HG02981 (cell line): ENCODE measurements at regions not wholly inside any gene's neighbourhood (a gene's known extent, or its start where the extent isn't known, plus 50 kb on each side); places are given as distances from the start of the nearest gene placed in this dataset.
"Not testable (repeated sequence)": the region's sequence is repeated elsewhere in the genome, so short reads cannot be mapped to it uniquely, and the experiment has no call there.

Experiments used
- ATAC-seq: cut with Tn5 transposase; IDR thresholded peaks from one replicate; pipeline ENCODE4 v1.9.1; 2021; ENCODE audit warnings: mild to moderate bottlenecking, moderate library complexity; ENCODE audit not compliant: unreplicated experiment

DNA sequence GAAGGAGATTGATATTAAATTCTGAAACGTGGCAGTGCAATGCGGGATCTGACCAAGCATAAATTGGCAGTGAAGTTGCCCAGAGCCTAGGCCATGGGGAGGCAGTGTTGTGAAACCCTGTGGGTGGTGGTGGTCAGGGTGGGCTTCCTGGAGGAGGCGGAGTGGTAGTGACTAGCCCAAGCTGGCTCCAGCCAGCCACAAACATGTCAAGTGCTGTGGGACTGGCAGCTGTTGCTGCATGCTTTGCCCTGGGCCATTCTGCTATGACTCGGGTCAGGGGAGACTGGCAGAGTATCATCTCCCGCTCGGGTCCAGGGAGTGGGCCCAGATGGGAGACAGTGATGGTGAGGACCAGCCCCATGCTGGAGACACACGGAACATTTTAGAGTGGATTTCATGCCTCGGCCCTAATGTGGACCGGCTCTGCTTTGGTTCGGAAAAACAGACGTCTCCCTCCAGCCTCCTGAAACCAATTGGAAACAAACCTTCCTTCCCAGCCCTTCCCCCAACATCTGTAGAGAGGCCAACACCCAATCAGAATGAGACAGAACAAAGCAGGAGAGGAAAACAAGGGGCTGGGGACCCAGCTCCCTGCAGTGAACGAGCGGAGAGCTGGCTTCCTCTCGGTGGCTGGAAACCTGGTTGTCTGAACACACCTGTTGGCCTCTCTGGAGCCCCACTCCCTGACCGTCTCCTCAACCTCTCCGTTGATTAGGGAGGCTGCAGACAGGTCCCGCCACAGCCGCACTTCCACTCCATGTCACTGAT is 58.2 kb downstream of the TMEM270 start:
- no peak for ATAC-seq

DNA sequence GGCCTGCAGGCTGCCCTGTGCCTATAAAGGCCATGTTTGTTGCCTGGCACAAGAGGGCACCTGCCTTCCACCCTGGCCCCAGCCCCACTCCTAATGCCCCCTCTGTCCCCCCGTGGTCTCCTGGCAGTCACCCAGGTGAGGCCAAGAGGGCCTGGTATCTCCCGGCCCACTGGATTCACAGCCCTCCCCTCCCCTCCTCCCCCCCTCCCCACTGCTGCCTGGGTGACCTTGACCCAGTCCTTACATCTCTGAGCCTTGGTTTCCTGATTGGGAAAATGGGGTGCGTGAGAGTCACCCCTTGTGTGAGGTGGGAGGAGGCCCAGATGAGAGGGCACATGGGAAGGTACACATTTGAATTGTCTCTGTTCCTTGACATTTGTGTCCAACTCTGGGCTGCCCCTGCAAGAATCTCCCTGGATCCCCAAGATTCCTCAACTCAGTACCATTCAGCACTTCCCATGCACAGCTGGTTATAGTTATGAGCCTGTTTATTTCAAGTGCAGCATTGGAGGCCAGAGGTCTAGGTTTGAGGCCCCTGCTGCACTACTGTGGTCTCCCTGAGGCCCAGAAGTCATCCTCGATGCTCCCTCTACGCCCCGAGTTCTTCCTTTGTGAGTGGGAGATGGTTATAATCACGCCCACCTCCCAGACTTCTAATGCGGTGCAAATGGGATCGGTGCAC is 58.9 kb downstream of the TMEM270 start:
- no peak for ATAC-seq

DNA sequence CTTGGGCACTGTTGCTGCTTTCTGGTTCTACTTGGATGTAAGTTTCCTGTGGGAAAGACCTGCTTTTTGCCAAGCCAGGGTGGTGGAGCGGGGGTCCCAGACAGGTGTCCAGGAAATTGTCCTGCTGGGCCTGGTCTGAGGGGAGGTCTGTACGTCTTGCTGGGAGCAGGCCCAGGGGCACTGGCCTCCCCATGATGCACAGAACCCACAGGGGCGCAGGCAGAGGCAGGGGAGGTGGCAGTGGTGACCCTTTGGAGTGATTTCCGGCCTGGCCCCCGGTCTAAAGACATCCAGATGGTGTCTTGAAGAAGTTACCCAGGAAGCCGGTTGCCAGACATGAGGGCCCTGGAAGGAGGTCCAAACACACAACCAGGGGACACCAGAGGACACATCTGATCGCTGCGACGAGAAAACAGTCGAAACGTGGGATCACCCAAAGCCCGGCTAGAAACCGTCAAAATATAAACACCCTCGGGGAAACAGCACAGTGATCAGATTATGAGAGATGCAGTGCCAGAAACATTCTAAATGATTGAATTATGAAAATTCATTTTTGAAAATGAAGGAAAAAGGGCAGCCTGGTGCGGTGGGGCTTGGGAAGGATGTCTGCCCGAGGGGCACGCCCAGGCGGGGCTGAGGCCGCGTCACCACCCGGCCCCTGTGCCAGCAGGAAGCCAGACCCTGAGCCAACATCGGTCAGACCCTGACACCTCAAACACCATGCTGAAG is 59.6 kb downstream of the TMEM270 start:
- no peak for ATAC-seq

DNA sequence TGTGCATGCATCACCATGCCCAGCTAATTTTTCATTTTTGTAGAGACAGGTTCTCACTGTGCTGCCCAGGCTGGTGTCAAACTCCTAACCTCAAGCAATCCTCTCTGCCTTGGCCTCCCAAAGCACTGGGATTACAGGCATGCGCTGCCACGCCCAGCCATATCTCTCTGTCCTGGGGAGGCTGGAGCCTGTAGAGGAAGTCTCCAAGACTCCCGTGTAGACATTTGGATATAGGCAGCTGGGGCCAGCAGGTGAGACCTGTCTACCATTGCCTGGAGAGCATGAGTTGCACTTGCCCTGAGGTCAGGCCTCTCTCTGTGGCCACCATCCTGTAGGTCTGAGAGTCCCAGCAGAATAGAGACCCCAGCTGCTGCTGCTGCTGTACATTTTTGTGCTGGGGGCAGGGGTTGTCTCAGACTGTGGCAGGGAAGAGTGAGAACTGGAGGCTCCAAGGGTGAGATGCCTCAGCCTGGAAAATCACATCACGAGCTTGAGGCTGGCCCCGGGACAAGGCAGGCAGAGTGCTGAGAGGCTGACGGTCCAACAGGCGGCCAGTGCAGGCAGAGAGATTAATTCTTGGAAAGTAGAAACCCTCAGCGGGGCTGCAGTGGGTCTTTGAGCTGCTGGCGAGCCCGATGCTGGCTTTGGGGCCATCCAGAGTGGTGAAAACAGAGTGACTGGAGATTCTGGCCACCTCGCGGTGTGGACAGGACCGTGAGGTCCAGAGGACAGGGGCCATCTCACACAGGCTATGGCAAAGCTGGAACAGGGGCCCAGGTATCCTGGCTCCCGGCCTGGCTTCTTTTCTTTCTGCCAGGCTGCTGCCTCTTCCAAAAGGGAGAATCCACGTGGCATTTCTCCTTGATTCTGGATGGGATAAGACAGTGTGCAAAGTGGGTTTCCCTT is 60.9 kb downstream of the TMEM270 start:
- ATAC-seq = no peak

DNA sequence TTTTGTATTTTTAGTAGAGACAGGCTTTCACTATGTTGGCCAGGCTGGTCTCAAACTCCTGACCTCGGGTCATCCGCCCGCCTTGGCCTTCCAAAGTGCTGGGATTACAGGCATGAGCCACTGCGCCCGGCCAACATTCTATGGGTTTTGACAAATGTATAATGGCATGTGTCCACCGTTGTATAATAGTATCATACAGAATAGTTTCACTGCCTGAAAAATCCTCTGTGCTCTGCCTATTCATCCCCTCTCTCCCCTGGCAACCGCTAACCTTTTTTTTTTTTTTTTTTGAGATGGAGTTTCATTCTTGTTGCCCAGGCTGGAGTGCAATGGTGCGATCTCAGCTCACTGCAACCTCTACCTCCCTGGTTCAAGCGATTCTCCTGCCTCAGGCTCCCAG is 67.7 kb downstream of the TMEM270 start:
- not testable (repeated sequence) for ATAC-seq

DNA sequence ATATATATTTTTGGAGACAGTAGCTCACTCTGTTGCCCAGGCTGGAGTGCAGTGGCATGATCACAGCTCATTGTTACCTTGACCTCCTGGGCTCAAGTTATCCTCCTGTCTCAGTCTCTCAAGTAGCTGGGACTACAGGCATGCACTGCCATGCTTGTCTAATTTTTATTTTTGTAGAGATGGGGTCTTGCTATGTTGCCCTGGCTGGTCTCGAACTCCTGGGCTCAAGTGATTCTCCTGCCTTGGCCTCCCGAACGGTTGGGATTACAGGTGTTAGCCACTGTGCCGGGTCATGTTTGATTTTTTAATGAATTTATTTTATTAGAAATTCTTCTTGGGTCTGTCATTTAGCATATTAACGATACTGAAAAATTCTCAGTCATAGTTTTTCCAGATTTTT is 70.5 kb downstream of the TMEM270 start:
- no peak for ATAC-seq

DNA sequence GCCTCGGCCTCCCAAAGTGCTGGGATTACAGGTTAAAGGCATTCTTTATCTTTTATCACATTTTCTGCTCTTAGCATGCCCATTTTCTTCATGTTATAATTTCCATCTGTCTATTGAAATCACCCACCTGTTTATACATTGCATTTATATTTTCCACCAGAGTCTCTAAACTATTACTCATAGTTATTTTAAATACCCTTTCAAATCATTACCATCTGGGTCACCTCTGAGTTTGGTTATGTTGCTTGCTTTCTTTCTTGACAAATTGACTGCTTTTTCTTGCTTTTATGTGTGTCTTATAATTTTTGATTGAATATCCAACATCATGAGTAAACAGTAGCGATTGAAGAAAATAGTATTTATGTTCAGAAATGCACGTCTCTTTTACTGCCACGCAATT is 71.4 kb downstream of the TMEM270 start:
- no peak for ATAC-seq

DNA sequence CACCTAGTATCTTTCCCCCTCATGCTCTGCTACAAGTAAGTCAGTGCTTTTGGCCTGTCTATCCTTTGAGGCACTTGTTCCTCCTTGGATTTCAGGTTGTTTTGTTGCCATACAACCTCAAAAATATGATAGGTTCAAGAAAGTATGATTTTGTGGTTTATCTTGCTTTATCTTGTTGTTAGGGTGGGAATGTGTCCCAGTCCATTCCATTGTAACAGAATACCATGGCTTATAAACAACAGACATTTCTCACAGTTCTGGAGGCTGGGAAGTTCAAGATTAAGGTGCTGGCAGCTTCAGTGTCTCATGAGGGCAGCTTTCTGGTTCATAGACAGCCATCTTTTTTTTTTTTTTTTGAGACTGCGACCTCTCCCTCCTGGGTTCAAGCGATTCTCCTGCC is 72.1 kb downstream of the TMEM270 start:
- ATAC-seq = no peak

DNA sequence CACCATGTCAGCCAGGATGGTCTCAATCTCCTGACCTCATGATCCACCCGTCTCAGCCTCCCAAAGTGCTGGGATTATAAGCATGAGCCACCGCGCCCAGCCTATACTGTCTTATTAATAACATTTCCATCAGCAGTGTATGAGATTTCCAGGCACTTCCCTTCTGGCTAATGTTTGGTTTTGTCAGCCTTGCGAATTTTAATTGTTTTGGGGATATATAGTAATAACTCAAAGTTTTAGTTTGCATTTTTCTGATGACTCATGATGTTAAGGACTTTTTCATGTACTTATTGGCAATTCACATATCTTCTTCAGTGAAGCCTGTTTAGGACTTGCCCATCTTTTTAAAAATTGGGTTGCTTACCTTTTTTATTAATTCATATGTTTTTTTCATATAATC is 76.0 kb downstream of the TMEM270 start:
- ATAC-seq = no peak

DNA sequence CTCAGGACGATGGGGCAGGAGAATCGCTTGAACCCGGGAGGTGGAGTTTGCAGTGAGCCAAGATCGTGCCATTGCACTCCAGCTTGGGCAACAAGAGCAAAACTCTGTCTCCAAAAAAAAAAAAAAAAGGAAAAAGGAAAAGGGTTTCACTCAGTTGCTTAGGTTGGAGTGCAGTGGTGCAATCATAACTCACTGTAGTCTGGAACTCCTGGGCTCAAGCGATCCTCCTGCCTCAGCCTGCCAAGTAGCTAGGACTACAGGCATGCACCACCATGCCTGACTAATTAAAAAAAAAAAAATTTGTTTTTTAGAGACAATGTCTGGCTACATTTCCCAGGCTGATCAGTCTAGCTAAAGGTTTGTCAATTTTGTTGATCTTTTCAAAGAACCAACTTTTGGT is 76.7 kb downstream of the TMEM270 start:
- not testable (repeated sequence) for ATAC-seq

DNA sequence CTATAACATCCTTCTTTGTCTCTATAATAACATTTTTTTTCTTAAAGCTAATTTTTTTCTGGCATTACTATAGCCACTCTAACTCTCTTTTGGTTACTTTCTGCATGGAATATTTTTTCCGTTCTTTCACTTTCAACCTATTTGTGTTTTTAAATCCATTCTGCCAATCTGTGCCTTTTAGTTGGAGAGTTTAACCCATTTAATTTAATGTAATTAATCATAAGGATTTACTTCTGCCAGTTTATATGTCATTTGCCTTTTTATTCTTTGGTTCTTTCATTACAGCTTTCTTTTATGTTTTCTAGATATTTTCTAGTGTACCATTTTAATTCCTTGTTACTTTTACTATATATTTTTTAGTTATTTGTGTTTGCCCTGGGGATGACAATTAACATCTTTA is 78.6 kb downstream of the TMEM270 start:
- ATAC-seq = no peak

DNA sequence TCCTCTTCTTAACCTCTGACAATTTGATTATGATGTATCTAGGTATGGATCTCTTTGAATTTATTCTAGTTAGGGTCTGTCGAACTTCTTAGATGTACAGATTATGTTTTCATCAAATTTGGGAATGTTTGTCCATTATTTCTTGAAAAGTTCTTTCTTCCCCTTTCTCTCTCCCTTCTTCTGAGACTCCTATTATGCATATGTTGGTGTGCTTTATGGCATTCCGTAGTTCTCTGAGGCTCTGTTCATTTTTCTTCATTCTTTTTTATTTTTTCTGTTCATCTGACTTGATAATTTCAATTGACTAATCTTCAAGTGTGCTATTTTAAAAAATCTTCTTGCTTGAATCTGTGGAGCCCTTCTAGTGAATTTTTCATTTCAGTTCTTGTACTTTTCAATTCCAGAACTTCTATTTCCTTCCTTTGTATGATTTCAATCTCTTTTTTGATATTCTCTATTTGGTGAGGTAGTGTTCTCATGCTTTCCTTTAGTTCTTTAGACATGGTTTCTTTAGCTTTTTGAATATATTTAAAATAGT is 79.8 kb downstream of the TMEM270 start:
- ATAC-seq = no peak

DNA sequence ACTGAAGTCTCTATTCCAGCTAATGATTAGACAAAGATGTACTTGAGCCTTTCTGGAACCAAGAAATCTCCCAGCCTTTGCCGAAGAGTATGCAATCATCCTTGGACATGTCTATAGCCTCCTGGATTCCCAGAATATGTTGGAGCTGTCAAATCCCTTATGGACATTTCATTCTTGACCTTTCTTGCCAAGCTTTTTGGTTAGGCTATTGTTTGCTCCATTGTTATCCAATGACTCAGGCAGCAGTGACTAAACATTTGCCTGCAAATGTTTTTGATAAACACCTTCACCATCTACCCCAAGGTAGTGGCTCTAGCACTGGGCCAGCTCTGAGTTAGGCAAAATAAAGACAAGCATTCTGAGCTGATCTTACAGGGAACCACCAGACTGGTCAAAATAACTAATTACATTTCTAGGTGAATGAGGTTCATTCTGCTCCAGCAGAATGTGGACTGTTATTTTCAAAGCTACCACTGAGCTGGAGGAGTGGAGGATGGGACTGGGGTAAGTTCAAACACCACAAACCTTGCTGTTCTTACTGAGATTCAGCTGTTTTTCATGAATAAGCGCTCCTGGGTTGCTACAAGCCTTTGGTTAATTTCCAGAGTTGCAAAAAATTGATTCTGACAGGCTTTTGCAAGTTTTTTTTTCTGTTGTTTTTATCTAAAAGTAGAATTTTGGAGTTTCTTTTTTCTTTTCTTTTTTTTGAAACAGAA is 81.0 kb downstream of the TMEM270 start:
- ATAC-seq = no peak

DNA sequence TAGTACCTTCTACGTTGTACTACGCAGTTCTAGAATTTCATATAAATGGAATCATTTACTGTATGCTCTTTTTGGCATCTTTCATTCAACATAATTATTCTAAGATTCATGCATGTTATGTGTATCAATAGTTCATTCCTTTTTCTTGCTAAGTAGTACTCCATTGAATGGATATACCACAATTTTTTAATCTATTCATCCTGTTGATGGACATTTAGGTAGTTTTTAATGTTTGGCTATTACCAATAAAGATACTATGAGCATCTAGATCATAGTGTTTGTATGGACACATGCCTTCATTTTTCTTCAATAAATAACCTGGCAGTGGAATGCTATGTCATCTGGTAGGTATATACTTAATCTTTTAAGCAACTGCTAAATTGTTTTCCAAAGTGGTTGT is 83.0 kb upstream of the ELN start:
- no peak for ATAC-seq

DNA sequence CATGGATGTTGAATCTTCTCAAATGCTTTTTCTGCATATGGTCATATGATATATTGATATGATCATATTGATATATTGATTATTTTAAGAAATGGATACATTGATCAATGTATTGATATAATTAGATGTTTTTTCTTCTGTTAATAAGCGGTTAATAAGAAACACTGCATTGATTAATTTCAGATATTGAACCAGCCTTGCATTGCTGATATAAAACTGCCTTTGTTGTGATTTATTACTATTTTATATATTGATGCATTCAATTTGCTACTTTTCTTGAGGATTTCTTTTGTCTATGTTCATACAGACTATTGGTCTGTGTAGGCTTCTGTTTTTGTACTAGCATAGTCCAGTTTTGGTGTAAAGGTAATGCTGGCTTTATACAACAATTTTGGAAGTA is 79.7 kb upstream of the ELN start:
- no peak for ATAC-seq

DNA sequence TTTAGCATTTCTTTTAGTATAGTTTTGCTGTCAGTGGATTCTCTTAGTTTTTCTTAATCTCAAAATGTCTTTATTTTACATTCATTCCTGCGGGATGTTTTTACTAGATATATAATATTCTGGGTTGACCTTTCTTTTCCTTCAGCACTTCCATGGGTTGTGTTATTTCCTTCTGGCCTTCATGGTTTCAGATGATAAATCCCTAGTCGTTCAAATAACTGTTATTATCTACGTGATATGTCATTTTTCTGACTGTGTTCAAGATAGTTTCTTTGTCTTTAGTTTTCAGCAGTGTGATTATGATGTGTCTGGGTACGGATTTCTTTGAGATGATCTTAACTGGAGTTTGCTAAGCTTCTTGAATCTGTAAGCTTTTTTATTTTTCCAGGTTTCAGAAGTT is 75.7 kb upstream of the ELN start:
- no peak for ATAC-seq

DNA sequence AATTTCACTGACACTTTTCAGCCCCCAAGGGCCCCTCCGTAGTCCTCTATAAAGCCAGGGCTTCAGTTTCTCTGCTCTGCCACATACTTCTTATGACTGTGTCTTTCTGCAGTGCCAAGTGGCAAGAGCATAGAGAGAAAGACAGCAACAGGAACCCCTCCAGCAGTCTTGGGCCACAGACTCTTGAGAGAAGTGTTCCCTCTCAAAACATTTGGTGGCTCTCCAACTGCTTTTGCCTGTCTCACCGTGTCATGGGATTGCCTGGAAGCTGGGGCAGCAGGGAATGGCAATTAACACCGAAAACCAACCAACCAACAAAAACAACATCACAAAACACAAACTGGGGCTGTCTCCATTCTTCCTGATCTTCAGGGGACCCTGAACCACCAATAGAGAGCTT is 73.8 kb upstream of the ELN start:
- no peak for ATAC-seq

DNA sequence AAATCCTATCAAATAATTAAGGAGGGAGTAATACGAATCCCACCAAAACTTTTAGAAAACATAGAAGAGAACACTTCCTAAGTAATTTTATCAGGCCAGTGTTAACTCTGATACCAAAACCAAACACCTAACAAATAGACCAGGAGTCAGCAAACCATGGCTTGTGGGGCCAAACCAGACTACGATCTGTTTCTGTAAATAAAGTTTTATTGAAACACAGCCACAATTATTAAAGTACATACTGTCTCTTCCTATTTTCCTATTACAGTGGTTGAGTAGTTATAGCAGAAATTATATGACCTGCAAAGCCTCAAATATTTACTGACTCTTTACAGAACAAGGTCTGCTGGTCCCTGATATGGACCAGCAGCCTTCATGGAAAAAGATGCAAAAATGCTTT is 73.1 kb upstream of the ELN start:
- no peak for ATAC-seq

DNA sequence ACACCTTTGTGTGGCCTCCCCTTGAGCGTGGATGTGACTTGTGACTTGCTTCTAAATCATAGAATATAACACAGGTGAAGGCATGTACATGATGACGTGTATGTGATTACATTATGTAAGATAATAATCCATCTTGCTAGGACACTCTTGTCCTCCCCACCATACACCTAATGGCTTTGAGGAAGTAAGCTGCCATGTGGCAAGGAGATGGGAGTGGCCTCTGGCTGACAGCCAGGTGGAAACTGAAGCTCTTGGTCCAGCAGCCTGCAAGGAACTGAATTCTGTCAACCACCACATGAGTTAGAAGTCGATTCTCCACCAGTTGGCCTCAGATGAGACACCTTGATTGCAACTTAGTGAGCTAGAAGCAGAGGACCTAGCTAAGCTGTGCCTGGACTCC is 67.4 kb upstream of the ELN start:
- ATAC-seq = no peak

DNA sequence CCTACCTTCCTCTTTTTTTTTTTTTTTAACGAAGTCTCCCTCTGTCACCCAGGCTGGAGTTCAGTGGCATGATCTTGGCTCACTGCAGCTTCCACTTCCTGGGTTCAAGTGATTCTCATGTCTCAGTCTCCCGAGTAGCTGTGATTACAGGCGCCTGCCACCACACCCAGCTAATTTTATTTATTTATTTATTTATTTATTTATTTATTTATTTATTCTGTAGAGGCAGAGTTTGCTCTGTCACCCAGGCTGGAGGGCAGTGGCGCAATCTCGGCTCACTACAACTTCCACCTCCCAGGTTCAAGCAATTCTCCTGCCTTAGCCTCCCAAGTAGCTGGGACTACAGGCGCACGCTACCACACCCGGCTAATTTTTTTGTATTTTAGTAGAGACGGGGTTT is 66.0 kb upstream of the ELN start:
- not testable (repeated sequence) for ATAC-seq
